Smooth muscle cell (in vitro differentiated cells): ENCODE measurements at regions not wholly inside any gene's neighbourhood (a gene's known extent, or its start where the extent isn't known, plus 50 kb on each side); places are given as distances from the start of the nearest gene placed in this dataset.

Experiments used
- DNase-seq: peaks from one replicate; lab custom pipeline; 2025; ENCODE audit not compliant: unreplicated experiment; lab: John Stamatoyannopoulos, UW
- H2AFZ ChIP-seq: fragments of 200-600 bp; sonication (generic); 2 replicates; pipeline ENCODE4 v1.6.0; 2016; ENCODE audit warnings: antibody characterized with exemption, low read depth, mild to moderate bottlenecking
- H3F3A ChIP-seq: fragments of 200-600 bp; sonication (generic); 2 replicates; pipeline ENCODE4 v1.6.0; 2017; ENCODE audit warnings: antibody characterized with exemption, low read depth
- H3K27ac ChIP-seq: fragments of 200-600 bp; sonication (generic); 2 replicates; pipeline ENCODE4 v1.5.1; 2016; ENCODE audit warnings: low read depth, mild to moderate bottlenecking
- H3K27me3 ChIP-seq: fragments of 200-600 bp; sonication (generic); 2 replicates; pipeline ENCODE4 v1.6.1; 2016; ENCODE audit warnings: low read depth, mild to moderate bottlenecking
- H3K36me3 ChIP-seq: fragments of 200-600 bp; sonication (generic); 2 replicates; pipeline ENCODE4 v1.5.1; 2016; ENCODE audit warnings: low read depth
- H3K4me1 ChIP-seq: fragments of 200-600 bp; sonication (generic); 2 replicates; pipeline ENCODE4 v1.5.1; 2016; ENCODE audit warnings: low read depth
- H3K4me2 ChIP-seq: fragments of 200-600 bp; sonication (generic); 2 replicates; pipeline ENCODE4 v1.6.0; 2016; ENCODE audit warnings: mild to moderate bottlenecking
- H3K4me3 ChIP-seq: fragments of 200-600 bp; sonication (generic); 2 replicates; pipeline ENCODE4 v1.5.1; 2016; ENCODE audit warnings: mild to moderate bottlenecking
- H3K79me2 ChIP-seq: fragments of 200-600 bp; sonication (generic); 2 replicates; pipeline ENCODE4 v1.6.0; 2016; ENCODE audit warnings: low read depth, mild to moderate bottlenecking
- H3K9ac ChIP-seq: fragments of 200-600 bp; sonication (generic); 2 replicates; pipeline ENCODE4 v1.6.0; 2016; ENCODE audit warnings: low read depth
- H3K9me3 ChIP-seq: fragments of 200-600 bp; sonication (generic); replicated peaks from 2 replicates; pipeline ENCODE4 v1.5.1; 2016; ENCODE audit warnings: low read depth
- H4K20me1 ChIP-seq: fragments of 200-600 bp; sonication (generic); 2 replicates; pipeline ENCODE4 v1.6.0; 2016; ENCODE audit warnings: low read depth
- WGBS: methylation state at CpG from one replicate; pipeline ENCODE4 v1.1.7; 2016; ENCODE audit warnings: low lambda C conversion rate; 5-methylcytosine and 5-hydroxymethylcytosine counted together
- TF ChIP-seq, protein P1 (sequence below): fragments of 200-600 bp; sonication (generic); IDR thresholded peaks from 2 replicates; pipeline ENCODE4 v1.5.1; 2017; ENCODE audit warnings: borderline replicate concordance, mild to moderate bottlenecking, antibody characterized with exemption; ENCODE audit not compliant: insufficient read depth, poor library complexity, severe bottlenecking

DNA sequence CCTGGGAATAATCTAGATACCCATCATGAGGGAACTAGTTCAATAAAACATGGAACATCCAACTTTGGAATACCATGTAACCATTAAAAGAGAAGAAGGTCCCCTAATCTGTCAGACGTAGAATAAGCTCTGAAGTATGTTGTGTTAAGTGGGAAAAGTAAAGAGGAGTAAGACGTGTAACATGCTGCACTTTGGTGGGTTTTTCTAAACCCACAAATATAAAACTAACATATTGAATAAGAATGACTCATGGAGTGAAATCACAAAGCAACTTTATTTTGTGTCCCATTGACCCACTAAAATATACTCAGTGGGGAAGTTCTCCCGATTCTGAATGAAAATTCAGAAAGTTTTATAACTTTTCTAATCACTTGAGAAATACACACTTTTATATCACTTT is 67.9 kb upstream of the PIK3R1 start:
- DNase-seq: no peak

DNA sequence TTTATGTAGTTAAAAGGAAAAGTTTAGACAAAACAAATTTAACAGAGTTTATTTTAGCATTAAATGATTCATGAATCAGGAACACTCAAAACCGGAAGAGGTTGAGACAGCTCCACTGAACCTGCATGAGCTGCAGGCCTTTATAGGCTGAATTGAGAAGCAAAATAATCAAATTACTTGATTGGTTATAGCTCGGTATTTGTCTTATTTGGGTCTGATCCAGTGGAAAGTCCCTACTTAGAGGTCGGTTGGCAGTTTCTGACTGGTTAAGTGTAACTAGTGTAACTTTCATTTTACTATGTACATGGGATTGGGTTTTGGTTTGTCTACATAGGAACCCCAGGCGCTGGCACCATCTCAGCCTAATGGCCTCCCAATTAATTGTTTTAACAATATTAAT is 74.1 kb upstream of the PIK3R1 start:
- no peak for DNase-seq
- H3K4me3 ChIP-seq: no peak overlapping the region
- no peaks in the 10 kb centered on the region for H3K79me2 ChIP-seq
- H2AFZ ChIP-seq: peak overlapping the region; percentile 8
- no peaks in the 10 kb centered on the region for H4K20me1 ChIP-seq
- H3K27ac ChIP-seq: no peak overlapping the region
- TF ChIP-seq, protein P1, sequence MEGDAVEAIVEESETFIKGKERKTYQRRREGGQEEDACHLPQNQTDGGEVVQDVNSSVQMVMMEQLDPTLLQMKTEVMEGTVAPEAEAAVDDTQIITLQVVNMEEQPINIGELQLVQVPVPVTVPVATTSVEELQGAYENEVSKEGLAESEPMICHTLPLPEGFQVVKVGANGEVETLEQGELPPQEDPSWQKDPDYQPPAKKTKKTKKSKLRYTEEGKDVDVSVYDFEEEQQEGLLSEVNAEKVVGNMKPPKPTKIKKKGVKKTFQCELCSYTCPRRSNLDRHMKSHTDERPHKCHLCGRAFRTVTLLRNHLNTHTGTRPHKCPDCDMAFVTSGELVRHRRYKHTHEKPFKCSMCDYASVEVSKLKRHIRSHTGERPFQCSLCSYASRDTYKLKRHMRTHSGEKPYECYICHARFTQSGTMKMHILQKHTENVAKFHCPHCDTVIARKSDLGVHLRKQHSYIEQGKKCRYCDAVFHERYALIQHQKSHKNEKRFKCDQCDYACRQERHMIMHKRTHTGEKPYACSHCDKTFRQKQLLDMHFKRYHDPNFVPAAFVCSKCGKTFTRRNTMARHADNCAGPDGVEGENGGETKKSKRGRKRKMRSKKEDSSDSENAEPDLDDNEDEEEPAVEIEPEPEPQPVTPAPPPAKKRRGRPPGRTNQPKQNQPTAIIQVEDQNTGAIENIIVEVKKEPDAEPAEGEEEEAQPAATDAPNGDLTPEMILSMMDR: no peak
- H3F3A ChIP-seq: no peaks in the 10 kb centered on the region
- peak overlapping the region; percentile 3 for H3K4me2 ChIP-seq
- H3K4me1 ChIP-seq: no peaks in the 10 kb centered on the region
- no peaks in the 10 kb centered on the region for H3K36me3 ChIP-seq
- H3K9me3 ChIP-seq: no peaks in the 10 kb centered on the region
- no peaks in the 10 kb centered on the region for H3K27me3 ChIP-seq
- WGBS: 77% methylated on average over 4 of the region's 4 CpGs
- no peak overlapping the region for H3K9ac ChIP-seq

More for the DNA sequence above, 67.9 kb upstream of the PIK3R1 start:
- no peaks in the 10 kb centered on the region for H3F3A ChIP-seq
- no peak overlapping the region for H3K9ac ChIP-seq
- no peak overlapping the region for H3K4me3 ChIP-seq
- no peaks in the 10 kb centered on the region for H3K9me3 ChIP-seq
- 58% methylated on average over 3 of the region's 3 CpGs for WGBS
- TF ChIP-seq, protein P1: no peak
- H3K79me2 ChIP-seq: no peaks in the 10 kb centered on the region
- no peaks in the 10 kb centered on the region for H3K27me3 ChIP-seq
- H4K20me1 ChIP-seq: no peaks in the 10 kb centered on the region
- no peaks in the 10 kb centered on the region for H3K4me1 ChIP-seq
- no peak overlapping the region for H2AFZ ChIP-seq
- no peaks in the 10 kb centered on the region for H3K36me3 ChIP-seq
- no peak overlapping the region for H3K27ac ChIP-seq
- no peak overlapping the region for H3K4me2 ChIP-seq

DNA sequence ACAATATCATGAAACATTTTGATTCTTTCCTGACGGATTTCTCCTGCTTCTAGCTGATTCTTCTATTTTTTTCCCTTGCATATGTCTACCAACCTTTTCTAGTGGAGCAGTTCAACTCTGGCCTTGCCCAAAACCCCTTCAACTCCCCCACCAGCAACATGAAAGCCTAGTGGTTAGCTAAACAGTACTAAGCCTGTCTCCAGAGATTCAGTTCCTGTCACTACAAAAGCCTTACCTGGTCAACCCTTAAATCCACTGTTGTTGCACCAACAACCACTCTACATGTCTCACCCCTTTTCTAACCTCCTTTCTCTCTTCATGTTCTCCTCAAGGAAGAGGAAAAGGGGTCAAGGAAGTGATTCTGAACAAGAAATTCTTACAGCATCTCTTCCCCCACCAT is 74.8 kb upstream of the PIK3R1 start:
- H3K4me2 ChIP-seq: peak overlapping the region; percentile 3
- H3K27ac ChIP-seq: no peak overlapping the region
- no peaks in the 10 kb centered on the region for H4K20me1 ChIP-seq
- no peaks in the 10 kb centered on the region for H3K4me1 ChIP-seq
- H3K79me2 ChIP-seq: no peaks in the 10 kb centered on the region
- no peaks in the 10 kb centered on the region for H3K36me3 ChIP-seq
- no peaks in the 10 kb centered on the region for H3K9me3 ChIP-seq
- DNase-seq: no peak
- H3K9ac ChIP-seq: no peak overlapping the region
- H2AFZ ChIP-seq: no peak overlapping the region
- WGBS: 92% methylated on average over 1 of the region's 1 CpG
- no peaks in the 10 kb centered on the region for H3F3A ChIP-seq
- TF ChIP-seq, protein P1: no peak
- no peak overlapping the region for H3K4me3 ChIP-seq
- H3K27me3 ChIP-seq: no peaks in the 10 kb centered on the region

DNA sequence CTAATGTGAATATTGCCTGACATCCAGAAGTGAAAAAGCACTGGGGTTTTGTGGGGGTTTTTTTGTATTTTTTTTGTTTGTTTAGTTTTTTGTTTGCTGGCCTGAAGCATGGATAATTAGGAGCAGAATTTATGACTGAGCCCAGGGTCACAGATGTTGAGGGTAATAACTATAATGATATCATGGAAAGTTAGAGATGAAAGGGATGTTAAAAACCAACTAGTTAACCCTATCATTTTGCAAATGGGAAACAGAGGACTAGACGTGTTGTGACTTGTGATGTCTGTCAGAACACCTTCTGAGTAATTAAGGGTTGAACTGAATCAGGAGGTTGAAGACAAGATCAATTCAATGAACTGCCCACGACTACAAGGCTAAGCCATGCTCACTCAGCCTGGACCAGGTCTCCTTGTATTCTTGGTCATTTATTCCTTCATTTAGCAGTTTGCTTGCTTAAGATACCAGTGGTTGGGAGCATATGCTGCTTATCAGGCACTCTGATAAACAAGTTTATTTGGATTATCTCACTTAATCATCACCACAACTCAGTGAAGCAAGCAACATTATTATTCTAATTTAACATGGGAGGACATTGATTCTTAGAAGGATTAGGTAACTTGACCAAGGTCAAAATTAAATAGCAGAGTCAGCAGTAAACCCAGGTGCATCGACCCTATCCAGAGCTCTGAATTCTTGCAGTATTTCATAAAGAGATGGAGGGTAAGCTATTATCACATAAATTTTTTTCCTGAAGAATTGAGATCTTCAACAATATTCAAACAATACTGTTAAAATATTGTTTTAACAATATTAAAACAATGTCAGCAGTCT is 75.7 kb upstream of the PIK3R1 start:
- H3F3A ChIP-seq: no peaks in the 10 kb centered on the region
- H3K27me3 ChIP-seq: no peaks in the 10 kb centered on the region
- no peaks in the 10 kb centered on the region for H3K36me3 ChIP-seq
- no peak overlapping the region for H3K4me3 ChIP-seq
- no peak overlapping the region for H3K4me2 ChIP-seq
- no peaks in the 10 kb centered on the region for H4K20me1 ChIP-seq
- H3K79me2 ChIP-seq: no peaks in the 10 kb centered on the region
- H3K9me3 ChIP-seq: no peaks in the 10 kb centered on the region
- TF ChIP-seq, protein P1: no peak
- no peaks in the 10 kb centered on the region for H3K4me1 ChIP-seq
- no peak for DNase-seq
- H3K9ac ChIP-seq: no peak overlapping the region
- H2AFZ ChIP-seq: no peak overlapping the region
- no peak overlapping the region for H3K27ac ChIP-seq
- 44% methylated on average over 3 of the region's 3 CpGs for WGBS
